Endodermal cell (in vitro differentiated cells): ENCODE measurements at regions not wholly inside any gene's neighbourhood (a gene's known extent, or its start where the extent isn't known, plus 50 kb on each side); places are given as distances from the start of the nearest gene placed in this dataset.

Experiments
- DNase-seq: peaks from one replicate; pipeline ENCODE4 v3.0.0-alpha.2; 2017
- H3K27ac ChIP-seq: 2 replicates; pipeline ENCODE4 v1.5.1; 2013; ENCODE audit warnings: mild to moderate bottlenecking, low read depth, low read length, moderate library complexity
- H3K27me3 ChIP-seq: 2 replicates; pipeline ENCODE4 v1.6.1; 2013; ENCODE audit warnings: mild to moderate bottlenecking, low read length, moderate library complexity; ENCODE audit not compliant: insufficient read depth, control insufficient read depth, poor library complexity, severe bottlenecking
- H3K36me3 ChIP-seq: 2 replicates; pipeline ENCODE4 v1.7.0; 2013; ENCODE audit warnings: mild to moderate bottlenecking, low read length, moderate library complexity; ENCODE audit not compliant: control insufficient read depth, insufficient read depth
- H3K4me1 ChIP-seq: one replicate; pipeline ENCODE4 v1.7.0; 2013; ENCODE audit warnings: low read length; ENCODE audit not compliant: control insufficient read depth, insufficient read depth
- H3K4me3 ChIP-seq: 2 replicates; pipeline ENCODE4 v1.5.1; 2013; ENCODE audit warnings: mild to moderate bottlenecking, low read length, moderate library complexity
- H3K9ac ChIP-seq: 2 replicates; pipeline ENCODE4 v1.6.1; 2013; ENCODE audit warnings: mild to moderate bottlenecking, low read length, moderate library complexity; ENCODE audit not compliant: poor library complexity, severe bottlenecking; ENCODE audit errors: extremely low read depth
- H3K9me3 ChIP-seq: 2 replicates; pipeline ENCODE4 v1.6.1; 2013; ENCODE audit warnings: mild to moderate bottlenecking, low read length, moderate library complexity; ENCODE audit not compliant: control insufficient read depth
- H3K27ac Mint-ChIP-seq: 2 replicates; pipeline ENCODE4 v1.8.0; 2020; ENCODE audit warnings: mixed read lengths
- H3K27me3 Mint-ChIP-seq: 2 replicates; pipeline ENCODE4 v1.8.0; 2021; ENCODE audit warnings: mild to moderate bottlenecking, mixed read lengths; ENCODE audit not compliant: insufficient read depth
- H3K36me3 Mint-ChIP-seq: 2 replicates; pipeline ENCODE4 v1.8.0; 2020; ENCODE audit warnings: low read depth, mixed read lengths
- H3K4me1 Mint-ChIP-seq: 2 replicates; pipeline ENCODE4 v1.8.0; 2020; ENCODE audit warnings: mixed read lengths
- H3K4me3 Mint-ChIP-seq: 2 replicates; pipeline ENCODE4 v1.8.0; 2020; ENCODE audit warnings: mild to moderate bottlenecking, moderate library complexity, mixed read lengths
- H3K9me3 Mint-ChIP-seq: 2 replicates; pipeline ENCODE4 v1.8.0; 2020; ENCODE audit warnings: mild to moderate bottlenecking, mixed read lengths
- WGBS, 2 experiments: methylation state at CpG; one replicate each; pipeline versions ENCODE4 v1.1.5 to v1.1.7; 2013; ENCODE audit warnings: missing lambda C conversion rate in 2 of 2, mixed read lengths in 1 of 2; ENCODE audit not compliant: insufficient coverage in 1 of 2, insufficient read length in 1 of 2; 5-methylcytosine and 5-hydroxymethylcytosine counted together
- TF ChIP-seq, protein P1 (sequence below): fragments of 200-600 bp; sonication (generic); conservative IDR thresholded peaks from 2 replicates; pipeline ENCODE4 v1.5.0; 2021; ENCODE audit warnings: antibody characterized with exemption, mild to moderate bottlenecking

DNA sequence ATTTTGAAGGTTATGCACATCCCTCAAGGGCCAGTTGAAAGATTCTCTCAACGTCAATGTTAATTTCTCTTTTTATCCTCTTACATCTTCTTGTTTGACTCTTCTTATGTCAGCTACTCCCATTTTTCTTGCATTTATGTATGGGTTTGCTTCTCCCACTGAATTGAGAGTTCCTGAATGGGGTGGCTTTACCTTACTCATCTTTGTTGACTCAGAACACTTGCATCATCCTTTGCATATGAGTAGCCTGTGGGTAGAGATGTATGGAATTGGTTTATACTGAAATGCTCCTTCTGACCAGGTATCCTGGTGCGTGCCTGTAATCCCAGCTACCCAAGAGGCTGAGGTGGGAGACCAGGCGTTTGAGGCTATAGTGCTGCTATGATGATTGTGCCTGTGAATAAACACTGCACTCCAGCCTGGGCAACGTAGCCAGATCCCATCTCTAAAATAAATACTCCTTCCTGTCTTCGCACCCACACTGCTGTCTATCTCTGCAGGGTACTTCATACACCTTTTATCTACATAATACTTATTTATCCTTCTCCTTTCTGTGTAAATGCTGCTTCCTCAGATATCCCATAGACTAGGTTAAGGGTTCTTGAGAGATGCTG lies 123.6 kb upstream of the DPH6 start:
- peaks cover 17% of the 10 kb centered on the region for H3K4me1 ChIP-seq
- no peak overlapping the region for H3K27ac ChIP-seq
- H3K9me3 ChIP-seq = no peaks in the 10 kb centered on the region
- WGBS, 2 experiments = 86 to 88% methylated on average over 4 to 5 of the region's 5 CpGs
- TF ChIP-seq, protein P1, sequence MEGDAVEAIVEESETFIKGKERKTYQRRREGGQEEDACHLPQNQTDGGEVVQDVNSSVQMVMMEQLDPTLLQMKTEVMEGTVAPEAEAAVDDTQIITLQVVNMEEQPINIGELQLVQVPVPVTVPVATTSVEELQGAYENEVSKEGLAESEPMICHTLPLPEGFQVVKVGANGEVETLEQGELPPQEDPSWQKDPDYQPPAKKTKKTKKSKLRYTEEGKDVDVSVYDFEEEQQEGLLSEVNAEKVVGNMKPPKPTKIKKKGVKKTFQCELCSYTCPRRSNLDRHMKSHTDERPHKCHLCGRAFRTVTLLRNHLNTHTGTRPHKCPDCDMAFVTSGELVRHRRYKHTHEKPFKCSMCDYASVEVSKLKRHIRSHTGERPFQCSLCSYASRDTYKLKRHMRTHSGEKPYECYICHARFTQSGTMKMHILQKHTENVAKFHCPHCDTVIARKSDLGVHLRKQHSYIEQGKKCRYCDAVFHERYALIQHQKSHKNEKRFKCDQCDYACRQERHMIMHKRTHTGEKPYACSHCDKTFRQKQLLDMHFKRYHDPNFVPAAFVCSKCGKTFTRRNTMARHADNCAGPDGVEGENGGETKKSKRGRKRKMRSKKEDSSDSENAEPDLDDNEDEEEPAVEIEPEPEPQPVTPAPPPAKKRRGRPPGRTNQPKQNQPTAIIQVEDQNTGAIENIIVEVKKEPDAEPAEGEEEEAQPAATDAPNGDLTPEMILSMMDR = no peak
- no peaks in the 10 kb centered on the region for H3K27me3 ChIP-seq
- no peak overlapping the region for H3K9ac ChIP-seq
- Mint-ChIP-seq H3K27me3 (peaks cover 18% of the 10 kb centered on the region), H3K9me3 (no peaks in the 10 kb centered on the region), H3K4me3 (no peak overlapping the region), H3K27ac (peak overlapping the region; percentile 64), H3K36me3 (no peaks in the 10 kb centered on the region), H3K4me1 (peaks cover 30% of the 10 kb centered on the region)
- H3K4me3 ChIP-seq = no peak overlapping the region
- no peaks in the 10 kb centered on the region for H3K36me3 ChIP-seq
- peak; percentile 49 for DNase-seq

DNA sequence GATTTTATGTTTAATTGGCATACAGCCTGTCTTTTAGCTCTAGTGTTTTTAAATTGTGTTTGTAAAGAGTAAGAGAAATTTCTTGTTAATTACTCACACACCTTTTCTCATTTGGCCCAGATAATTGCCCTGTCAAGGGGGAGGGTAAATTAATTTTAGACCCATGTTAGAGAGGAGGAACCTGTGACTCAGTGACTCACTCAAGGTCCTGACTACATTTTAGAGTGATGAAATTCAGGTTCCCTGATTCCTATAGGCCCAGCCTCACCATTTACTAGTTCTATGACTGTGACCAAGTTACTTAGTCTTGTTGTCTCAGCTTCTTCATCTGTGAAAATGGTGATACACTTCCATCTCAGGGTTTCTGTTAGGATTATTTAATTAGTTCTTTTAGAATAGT lies 125.2 kb upstream of the DPH6 start:
- no peak overlapping the region for H3K9ac ChIP-seq
- H3K4me1 Mint-ChIP-seq = peaks cover 34% of the 10 kb centered on the region
- TF ChIP-seq, protein P1 = no peak
- H3K4me3 ChIP-seq = no peak overlapping the region
- H3K27ac Mint-ChIP-seq = no peak overlapping the region
- DNase-seq = no peak
- H3K4me1 ChIP-seq = peaks cover 17% of the 10 kb centered on the region
- H3K36me3 ChIP-seq = no peaks in the 10 kb centered on the region
- no peaks in the 10 kb centered on the region for H3K27me3 ChIP-seq
- peaks cover 14% of the 10 kb centered on the region for H3K27me3 Mint-ChIP-seq
- no peaks in the 10 kb centered on the region for H3K9me3 ChIP-seq
- H3K4me3 Mint-ChIP-seq = no peak overlapping the region
- no peak overlapping the region for H3K27ac ChIP-seq
- no peaks in the 10 kb centered on the region for H3K9me3 Mint-ChIP-seq
- no peaks in the 10 kb centered on the region for H3K36me3 Mint-ChIP-seq

DNA sequence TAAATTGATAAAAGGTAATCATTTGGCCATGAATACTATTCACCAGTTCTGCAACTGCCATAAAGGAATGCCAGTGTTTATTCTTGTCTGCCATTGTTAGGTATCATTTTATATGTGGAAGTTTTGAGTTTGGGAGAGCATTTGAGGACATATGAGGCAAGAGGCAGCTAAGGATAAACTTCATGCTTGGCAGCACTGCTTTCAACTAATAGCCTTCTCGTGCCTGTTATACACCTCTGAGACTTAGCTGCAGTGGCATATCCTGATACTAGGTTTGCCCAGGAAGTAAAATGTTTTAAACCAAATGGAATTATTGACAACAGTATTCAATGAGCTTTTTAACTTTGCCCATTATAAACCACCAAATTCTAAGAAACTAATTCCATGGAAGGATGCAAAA lies 126.0 kb upstream of the DPH6 start:
- DNase-seq = no peak
- H3K4me1 Mint-ChIP-seq = peaks cover 34% of the 10 kb centered on the region
- 95 to 100% methylated on average over 1 of the region's 1 CpG for WGBS, 2 experiments
- TF ChIP-seq, protein P1 = no peak
- Histone ChIP-seq H3K9ac (no peak overlapping the region), H3K27me3 (no peaks in the 10 kb centered on the region), H3K36me3 (no peaks in the 10 kb centered on the region), H3K4me1 (peaks cover 17% of the 10 kb centered on the region), H3K9me3 (no peaks in the 10 kb centered on the region), H3K27ac (no peak overlapping the region), H3K4me3 (no peak overlapping the region)
- peaks cover 10% of the 10 kb centered on the region for H3K27me3 Mint-ChIP-seq
- H3K9me3 Mint-ChIP-seq = no peaks in the 10 kb centered on the region
- H3K36me3 Mint-ChIP-seq = no peaks in the 10 kb centered on the region
- H3K27ac Mint-ChIP-seq = no peak overlapping the region
- H3K4me3 Mint-ChIP-seq = no peak overlapping the region
